HEK293 (cell line): ENCODE measurements at regions not wholly inside any gene's neighbourhood (a gene's known extent, or its start where the extent isn't known, plus 50 kb on each side); places are given as distances from the start of the nearest gene placed in this dataset.

ENCODE experiments used
- CTCF ChIA-PET: fragments of 350-600 bp; formaldehyde crosslinking; extraction: SDS; loops from one replicate; lab custom pipeline; 2021; ENCODE audit warnings: antibody characterized with exemption; lab: Yijun Ruan, JAX
- POLR2A ChIA-PET: fragments of 300-600 bp; formaldehyde crosslinking; extraction: SDS; loops from one replicate; lab custom pipeline; 2020; ENCODE audit warnings: antibody characterized with exemption, inconsistent platforms; lab: Yijun Ruan, JAX
- H3K27ac ChIP-seq: fragments of 200-500 bp; sonication (Bioruptor generic); 2 replicates; pipeline ENCODE4 v1.5.1; 2014; ENCODE audit warnings: low read depth, low read length, control low read depth, inconsistent platforms; ENCODE audit errors: extremely low read depth
- H3K36me3 ChIP-seq, 2 experiments: fragments of 200-500 bp in 1 of 2; sonication (Bioruptor generic) in 1 of 2; 1 replicate in 1 of 2; 2 replicates in 1 of 2; pipeline ENCODE4 v1.5.1; 2014 to 2017; ENCODE audit warnings: inconsistent platforms in 2 of 2, low read length in 2 of 2; ENCODE audit not compliant: control insufficient read depth in 2 of 2, insufficient read depth in 1 of 2
- H3K4me1 ChIP-seq: fragments of 200-500 bp; sonication (Bioruptor generic); 2 replicates; pipeline ENCODE4 v1.5.1; 2014; ENCODE audit warnings: mild to moderate bottlenecking, low read length, inconsistent platforms; ENCODE audit not compliant: control insufficient read depth, insufficient read depth
- H3K4me3 ChIP-seq: 2 replicates; pipeline ENCODE4 v1.5.1; 2011; ENCODE audit warnings: low read depth, mild to moderate bottlenecking, control low read depth, low read length, moderate library complexity
- H3K9me3 ChIP-seq: fragments of 200-500 bp; sonication (Bioruptor generic); 2 replicates; pipeline ENCODE4 v1.5.1; 2014; ENCODE audit warnings: low read depth, low read length, inconsistent platforms; ENCODE audit not compliant: control insufficient read depth, insufficient read depth
- FEZF1 ChIP-seq: fragments of 450-650 bp; formaldehyde crosslinking; IDR thresholded peaks from 2 replicates; pipeline ENCODE4 v1.5.1; 2016; ENCODE audit warnings: missing biosample characterization, missing genetic modification characterization
- GLI2 ChIP-seq: fragments of 450-650 bp; formaldehyde crosslinking; IDR thresholded peaks from 2 replicates; pipeline ENCODE4; 2017; ENCODE audit warnings: missing biosample characterization, missing genetic modification characterization, low read depth, borderline replicate concordance
- GLI4 ChIP-seq: fragments of 450-650 bp; formaldehyde crosslinking; IDR thresholded peaks from 2 replicates; pipeline ENCODE4 v1.5.1; 2016; ENCODE audit warnings: missing biosample characterization, missing genetic modification characterization
- GLIS2 ChIP-seq: fragments of 450-650 bp; formaldehyde crosslinking; IDR thresholded peaks from 2 replicates; pipeline ENCODE4 v1.5.1; 2016; ENCODE audit warnings: missing biosample characterization, missing genetic modification characterization
- HOXD13 ChIP-seq: sonication (generic); formaldehyde crosslinking; IDR thresholded peaks from 2 replicates; pipeline ENCODE4 v1.8.0; 2022; ENCODE audit warnings: missing genetic modification reagents, borderline replicate concordance
- IKZF3 ChIP-seq: fragments of 450-650 bp; IDR thresholded peaks from 2 replicates; pipeline ENCODE4 v1.5.0; 2018; ENCODE audit warnings: missing biosample characterization, mild to moderate bottlenecking, missing genetic modification characterization, moderate library complexity
- KLF10 ChIP-seq: fragments of 450-650 bp; IDR thresholded peaks from 2 replicates; pipeline ENCODE4 v1.5.1; 2018; ENCODE audit warnings: missing biosample characterization, mild to moderate bottlenecking, missing genetic modification characterization
- KLF7 ChIP-seq: fragments of 450-650 bp; formaldehyde crosslinking; IDR thresholded peaks from 2 replicates; pipeline ENCODE4 v1.5.1; 2016; ENCODE audit warnings: missing biosample characterization, missing genetic modification characterization, borderline replicate concordance
- KLF8 ChIP-seq: fragments of 450-650 bp; formaldehyde crosslinking; IDR thresholded peaks from 2 replicates; pipeline ENCODE4 v1.5.1; 2016; ENCODE audit warnings: missing biosample characterization, missing genetic modification characterization
- OSR2 ChIP-seq: fragments of 450-650 bp; formaldehyde crosslinking; IDR thresholded peaks from 2 replicates; pipeline ENCODE4 v1.5.1; 2016; ENCODE audit warnings: missing biosample characterization, missing genetic modification characterization
- SCRT1 ChIP-seq: fragments of 450-650 bp; formaldehyde crosslinking; IDR thresholded peaks from 2 replicates; pipeline ENCODE4 v1.5.1; 2016; ENCODE audit warnings: missing biosample characterization, missing genetic modification characterization, borderline replicate concordance
- SP3 ChIP-seq: fragments of 450-650 bp; formaldehyde crosslinking; IDR thresholded peaks from 2 replicates; pipeline ENCODE4 v1.5.1; 2016; ENCODE audit warnings: missing biosample characterization, missing genetic modification characterization
- YY2 ChIP-seq: fragments of 450-650 bp; formaldehyde crosslinking; IDR thresholded peaks from 2 replicates; pipeline ENCODE4 v1.5.1; 2016; ENCODE audit warnings: missing biosample characterization, missing genetic modification characterization
- ZBTB48 ChIP-seq: fragments of 450-650 bp; formaldehyde crosslinking; IDR thresholded peaks from 2 replicates; pipeline ENCODE4 v1.5.1; 2016; ENCODE audit warnings: missing biosample characterization, missing genetic modification characterization
- ZNF121 ChIP-seq: fragments of 450-650 bp; formaldehyde crosslinking; IDR thresholded peaks from 2 replicates; pipeline ENCODE4 v1.5.1; 2016; ENCODE audit warnings: missing biosample characterization, missing genetic modification characterization
- ZNF169 ChIP-seq: fragments of 450-650 bp; formaldehyde crosslinking; IDR thresholded peaks from 2 replicates; pipeline ENCODE4 v1.5.1; 2016; ENCODE audit warnings: missing biosample characterization, missing genetic modification characterization
- ZNF239 ChIP-seq: fragments of 450-650 bp; formaldehyde crosslinking; IDR thresholded peaks from 2 replicates; pipeline ENCODE4 v1.5.1; 2016; ENCODE audit warnings: missing biosample characterization, missing genetic modification characterization
- ZNF24 ChIP-seq: fragments of 450-650 bp; formaldehyde crosslinking; IDR thresholded peaks from 2 replicates; pipeline ENCODE4 v1.5.1; 2016; ENCODE audit warnings: missing biosample characterization, missing genetic modification characterization
- ZNF354C ChIP-seq: fragments of 450-650 bp; formaldehyde crosslinking; IDR thresholded peaks from 2 replicates; pipeline ENCODE4 v1.5.1; 2016; ENCODE audit warnings: missing biosample characterization, missing genetic modification characterization, low read depth, borderline replicate concordance
- ZNF423 ChIP-seq: fragments of 450-650 bp; formaldehyde crosslinking; IDR thresholded peaks from 2 replicates; pipeline ENCODE4 v1.5.1; 2016; ENCODE audit warnings: missing biosample characterization, missing genetic modification characterization
- ZNF473 ChIP-seq: fragments of 450-650 bp; formaldehyde crosslinking; IDR thresholded peaks from 2 replicates; pipeline ENCODE4 v1.5.1; 2017; ENCODE audit warnings: missing biosample characterization, missing genetic modification characterization
- ZNF530 ChIP-seq: fragments of 450-650 bp; formaldehyde crosslinking; IDR thresholded peaks from 2 replicates; pipeline ENCODE4 v1.5.1; 2016; ENCODE audit warnings: low read depth, missing biosample characterization, missing genetic modification characterization
- ZNF555 ChIP-seq: fragments of 450-650 bp; formaldehyde crosslinking; conservative IDR thresholded peaks from 2 replicates; pipeline ENCODE4 v1.5.1; 2017; ENCODE audit warnings: missing biosample characterization, mild to moderate bottlenecking, missing genetic modification characterization, inconsistent platforms
- ZNF596 ChIP-seq: fragments of 450-650 bp; IDR thresholded peaks from 2 replicates; pipeline ENCODE4 v1.5.0; 2018; ENCODE audit warnings: missing biosample characterization, mild to moderate bottlenecking, missing genetic modification characterization, moderate library complexity
- ZNF600 ChIP-seq: fragments of 450-650 bp; formaldehyde crosslinking; IDR thresholded peaks from 2 replicates; pipeline ENCODE4 v1.5.1; 2016; ENCODE audit warnings: missing biosample characterization, missing genetic modification characterization
- ZNF626 ChIP-seq: fragments of 450-650 bp; sonication (Bioruptor Pico); formaldehyde crosslinking; IDR thresholded peaks from 2 replicates; pipeline ENCODE4 v1.5.1; 2018; ENCODE audit warnings: missing biosample characterization, missing genetic modification characterization, inconsistent platforms
- ZNF660 ChIP-seq: fragments of 450-650 bp; IDR thresholded peaks from 2 replicates; pipeline ENCODE4 v1.5.1; 2018; ENCODE audit warnings: missing biosample characterization, mild to moderate bottlenecking, missing genetic modification characterization
- ZNF670 ChIP-seq: fragments of 450-650 bp; formaldehyde crosslinking; IDR thresholded peaks from 2 replicates; pipeline ENCODE4 v1.5.1; 2016; ENCODE audit warnings: missing biosample characterization, missing genetic modification characterization, low read depth
- ZNF785 ChIP-seq: fragments of 450-650 bp; formaldehyde crosslinking; IDR thresholded peaks from 2 replicates; pipeline ENCODE4 v1.5.1; 2016; ENCODE audit warnings: missing biosample characterization, missing genetic modification characterization
- ZSCAN30 ChIP-seq: fragments of 450-650 bp; IDR thresholded peaks from 2 replicates; pipeline ENCODE4 v1.5.1; 2018; ENCODE audit warnings: missing biosample characterization, mild to moderate bottlenecking, missing genetic modification characterization, moderate library complexity
- TF ChIP-seq, protein P1 (sequence below): fragments of 450-650 bp; formaldehyde crosslinking; IDR thresholded peaks from 2 replicates; pipeline ENCODE4 v1.5.1; 2016; ENCODE audit warnings: missing biosample characterization, missing genetic modification characterization
- TF ChIP-seq, protein P2 (sequence below): fragments of 450-650 bp; IDR thresholded peaks from 2 replicates; pipeline ENCODE4 v1.5.1; 2018; ENCODE audit warnings: missing biosample characterization, mild to moderate bottlenecking, missing genetic modification characterization
- TF ChIP-seq, protein P3 (sequence below): fragments of 450-650 bp; formaldehyde crosslinking; IDR thresholded peaks from 2 replicates; pipeline ENCODE4 v1.5.1; 2016; ENCODE audit warnings: missing biosample characterization, missing genetic modification characterization

DNA sequence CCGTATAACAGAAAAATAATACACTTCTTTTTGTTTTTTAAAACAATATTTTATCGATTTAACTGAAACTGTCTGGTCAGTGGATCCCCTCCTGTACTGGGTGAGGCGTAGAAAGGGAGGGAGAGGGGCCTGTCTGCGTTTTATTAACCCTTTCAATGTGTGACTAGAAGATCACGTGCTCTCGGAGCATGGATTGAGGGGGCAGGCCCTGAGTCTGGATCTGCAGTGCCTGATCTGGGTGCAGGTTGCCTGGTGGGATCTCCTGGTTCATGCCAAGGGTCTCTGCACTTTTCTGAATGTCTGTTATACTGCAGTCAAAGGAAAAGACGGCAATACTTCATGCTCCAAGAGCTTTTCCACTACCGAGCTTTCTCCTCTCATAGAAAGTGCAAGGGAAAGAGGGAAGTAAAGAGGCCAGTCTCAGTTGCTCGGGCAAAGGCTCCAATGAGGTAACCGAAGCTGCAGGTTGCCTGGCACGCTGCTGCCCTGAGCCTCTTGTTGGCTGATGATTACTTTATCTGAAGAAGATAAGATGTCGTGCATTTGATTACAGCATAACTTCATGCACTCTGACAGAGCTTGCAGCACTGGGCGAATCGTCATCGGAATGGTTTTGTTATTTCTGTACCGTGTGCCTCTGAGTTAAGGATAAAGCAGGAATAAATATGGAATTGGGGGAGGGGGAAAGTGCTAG is 167.5 kb upstream of the PMEPA1 start:
- TF ChIP-seq ZNF24 (tag by site-specific recombination): no peak
- TF ChIP-seq ZNF169: no peak
- no peak for TF ChIP-seq ZNF121 (tag by site-specific recombination)
- no peak for TF ChIP-seq GLI4 (tag by site-specific recombination)
- no peak for TF ChIP-seq HOXD13
- Histone ChIP-seq H3K36me3 (no peaks in the 10 kb centered on the region), H3K9me3 (no peaks in the 10 kb centered on the region), H3K4me1 (no peaks in the 10 kb centered on the region), H3K27ac (no peak overlapping the region), H3K4me3 (no peak overlapping the region)
- CTCF ChIA-PET: no interaction called here
- POLR2A ChIA-PET: no interaction called here

DNA sequence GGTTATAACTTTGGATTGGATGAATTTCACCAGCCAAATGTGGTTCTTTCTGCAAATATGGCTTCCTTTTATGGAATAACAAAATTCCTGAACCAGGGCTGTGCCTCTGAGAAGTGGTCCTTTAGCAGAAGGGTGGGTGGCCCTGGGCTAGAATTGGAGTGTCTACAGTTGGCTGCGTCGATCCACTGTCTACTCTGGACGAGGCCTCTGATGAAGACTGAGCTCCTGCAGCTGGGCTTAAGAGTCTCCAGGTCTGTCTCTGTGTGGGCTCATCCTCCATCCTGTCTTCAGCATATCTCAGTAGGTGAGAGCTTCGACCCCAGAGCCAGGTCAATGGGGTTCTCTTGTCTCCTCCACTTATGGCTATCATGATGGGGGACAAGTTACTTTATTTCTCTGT is 166.3 kb upstream of the PMEPA1 start:
- CTCF ChIA-PET: no interaction called here

DNA sequence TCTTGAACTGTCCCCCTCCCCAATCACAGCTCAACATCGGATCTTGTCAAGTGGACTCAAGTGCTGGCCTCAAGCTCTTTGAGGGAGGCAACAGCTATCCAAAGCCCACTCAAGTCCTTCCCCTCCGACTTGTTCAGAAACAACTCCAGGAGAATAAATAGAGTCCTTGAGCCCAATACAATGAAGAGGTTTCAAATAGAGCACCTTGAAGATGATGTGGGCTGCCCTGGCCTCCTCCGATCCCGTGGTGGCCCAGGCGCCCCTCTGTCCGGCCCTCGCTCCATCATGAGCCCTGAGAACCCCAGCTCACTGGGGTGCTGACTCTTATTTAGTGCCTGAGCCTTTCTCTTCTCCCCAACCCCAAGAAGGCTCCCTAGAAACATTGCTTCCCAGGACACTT is 164.3 kb upstream of the PMEPA1 start:
- Histone ChIP-seq H3K4me1 (no peaks in the 10 kb centered on the region), H3K36me3 (no peaks in the 10 kb centered on the region), H3K4me3 (no peak overlapping the region), H3K9me3 (no peaks in the 10 kb centered on the region), H3K27ac (no peak overlapping the region)
- ChIA-PET POLR2A (no interaction called here), CTCF (no interaction called here)
- no peak for TF ChIP-seq FEZF1 (tag by site-specific recombination)
- no peak for TF ChIP-seq ZNF354C (tag by site-specific recombination)
- TF ChIP-seq GLI4 (tag by site-specific recombination): no peak
- no peak for TF ChIP-seq ZNF555 (tag by site-specific recombination)
- no peak for TF ChIP-seq ZNF600 (tag by site-specific recombination)
- no peak for TF ChIP-seq GLI2 (tag by site-specific recombination)
- TF ChIP-seq ZNF596 (tag by site-specific recombination): no peak
- TF ChIP-seq ZNF239 (tag by site-specific recombination): no peak
- TF ChIP-seq ZNF670 (tag by site-specific recombination): no peak
- no peak for TF ChIP-seq ZNF660 (tag by site-specific recombination)
- TF ChIP-seq GLIS2 (tag by site-specific recombination): no peak
- TF ChIP-seq SCRT1: no peak
- TF ChIP-seq, protein P1, sequence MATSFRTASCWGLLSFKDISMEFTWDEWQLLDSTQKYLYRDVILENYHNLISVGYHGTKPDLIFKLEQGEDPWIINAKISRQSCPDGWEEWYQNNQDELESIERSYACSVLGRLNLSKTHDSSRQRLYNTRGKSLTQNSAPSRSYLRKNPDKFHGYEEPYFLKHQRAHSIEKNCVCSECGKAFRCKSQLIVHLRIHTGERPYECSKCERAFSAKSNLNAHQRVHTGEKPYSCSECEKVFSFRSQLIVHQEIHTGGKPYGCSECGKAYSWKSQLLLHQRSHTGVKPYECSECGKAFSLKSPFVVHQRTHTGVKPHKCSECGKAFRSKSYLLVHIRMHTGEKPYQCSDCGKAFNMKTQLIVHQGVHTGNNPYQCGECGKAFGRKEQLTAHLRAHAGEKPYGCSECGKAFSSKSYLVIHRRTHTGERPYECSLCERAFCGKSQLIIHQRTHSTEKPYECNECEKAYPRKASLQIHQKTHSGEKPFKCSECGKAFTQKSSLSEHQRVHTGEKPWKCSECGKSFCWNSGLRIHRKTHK (tag by site-specific recombination): no peak

More for the DNA sequence above, 166.3 kb upstream of the PMEPA1 start:
- Histone ChIP-seq H3K36me3 (no peaks in the 10 kb centered on the region), H3K4me1 (no peaks in the 10 kb centered on the region), H3K27ac (no peak overlapping the region), H3K4me3 (no peak overlapping the region), H3K9me3 (no peaks in the 10 kb centered on the region)
- TF ChIP-seq, protein P2, sequence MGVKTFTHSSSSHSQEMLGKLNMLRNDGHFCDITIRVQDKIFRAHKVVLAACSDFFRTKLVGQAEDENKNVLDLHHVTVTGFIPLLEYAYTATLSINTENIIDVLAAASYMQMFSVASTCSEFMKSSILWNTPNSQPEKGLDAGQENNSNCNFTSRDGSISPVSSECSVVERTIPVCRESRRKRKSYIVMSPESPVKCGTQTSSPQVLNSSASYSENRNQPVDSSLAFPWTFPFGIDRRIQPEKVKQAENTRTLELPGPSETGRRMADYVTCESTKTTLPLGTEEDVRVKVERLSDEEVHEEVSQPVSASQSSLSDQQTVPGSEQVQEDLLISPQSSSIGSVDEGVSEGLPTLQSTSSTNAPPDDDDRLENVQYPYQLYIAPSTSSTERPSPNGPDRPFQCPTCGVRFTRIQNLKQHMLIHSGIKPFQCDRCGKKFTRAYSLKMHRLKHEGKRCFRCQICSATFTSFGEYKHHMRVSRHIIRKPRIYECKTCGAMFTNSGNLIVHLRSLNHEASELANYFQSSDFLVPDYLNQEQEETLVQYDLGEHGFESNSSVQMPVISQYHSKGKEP (tag by site-specific recombination): no peak
- TF ChIP-seq KLF7 (no peak), ZBTB48 (no peak), ZNF626 (tag by site-specific recombination) (no peak), KLF10 (tag by site-specific recombination) (no peak), ZNF473 (tag by site-specific recombination) (no peak), ZNF423 (tag by site-specific recombination) (no peak), OSR2 (tag by site-specific recombination) (no peak), ZNF670 (tag by site-specific recombination) (no peak), ZNF169 (no peak), GLI4 (tag by site-specific recombination) (no peak), ZSCAN30 (tag by site-specific recombination) (no peak), ZNF530 (tag by site-specific recombination) (no peak), YY2 (no peak), SP3 (no peak), KLF8 (no peak), ZNF785 (tag by site-specific recombination) (no peak), IKZF3 (tag by site-specific recombination) (no peak)
- TF ChIP-seq, protein P3, sequence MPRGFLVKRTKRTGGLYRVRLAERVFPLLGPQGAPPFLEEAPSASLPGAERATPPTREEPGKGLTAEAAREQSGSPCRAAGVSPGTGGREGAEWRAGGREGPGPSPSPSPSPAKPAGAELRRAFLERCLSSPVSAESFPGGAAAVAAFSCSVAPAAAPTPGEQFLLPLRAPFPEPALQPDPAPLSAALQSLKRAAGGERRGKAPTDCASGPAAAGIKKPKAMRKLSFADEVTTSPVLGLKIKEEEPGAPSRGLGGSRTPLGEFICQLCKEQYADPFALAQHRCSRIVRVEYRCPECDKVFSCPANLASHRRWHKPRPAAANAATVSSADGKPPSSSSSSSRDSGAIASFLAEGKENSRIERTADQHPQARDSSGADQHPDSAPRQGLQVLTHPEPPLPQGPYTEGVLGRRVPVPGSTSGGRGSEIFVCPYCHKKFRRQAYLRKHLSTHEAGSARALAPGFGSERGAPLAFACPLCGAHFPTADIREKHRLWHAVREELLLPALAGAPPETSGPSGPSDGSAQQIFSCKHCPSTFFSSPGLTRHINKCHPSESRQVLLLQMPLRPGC (tag by site-specific recombination): no peak
- TF ChIP-seq, protein P1 (tag by site-specific recombination): no peak
- POLR2A ChIA-PET: no interaction called here
